BJ (cell line): ENCODE measurements at regions not wholly inside any gene's neighbourhood (a gene's known extent, or its start where the extent isn't known, plus 50 kb on each side); places are given as distances from the start of the nearest gene placed in this dataset.

Experiments used
- CTCF ChIA-PET: fragments of 350-600 bp; formaldehyde crosslinking; extraction: SDS; loops from one replicate; lab custom pipeline; 2021; ENCODE audit warnings: antibody characterized with exemption, inconsistent platforms; lab: Yijun Ruan, JAX
- POLR2A ChIA-PET: fragments of 300-600 bp; sonication (Branson Sonifier 250); formaldehyde crosslinking; extraction: SDS; loops from one replicate; lab custom pipeline; 2021; ENCODE audit warnings: antibody characterized with exemption; lab: Charles Lee
- DNase-seq: peaks from one replicate; pipeline ENCODE4 v3.0.0-alpha.2; 2011; ENCODE audit warnings: low read depth
- H3K27me3 ChIP-seq: 2 replicates; pipeline ENCODE4 v1.6.0; 2011; ENCODE audit warnings: low read length; ENCODE audit not compliant: control insufficient read depth, insufficient read depth
- H3K36me3 ChIP-seq: 2 replicates; pipeline ENCODE4 v1.5.1; 2011; ENCODE audit warnings: low read length; ENCODE audit not compliant: control insufficient read depth, insufficient read depth
- H3K4me3 ChIP-seq: 2 replicates; pipeline ENCODE4 v1.5.1; 2011; ENCODE audit warnings: low read depth, mild to moderate bottlenecking, control low read depth, low read length
- TF ChIP-seq, protein P1 (sequence below): IDR thresholded peaks from 2 replicates; pipeline ENCODE4 v1.5.1; 2011; ENCODE audit warnings: low read depth, mild to moderate bottlenecking, control low read depth, inconsistent platforms, low read length, moderate library complexity; ENCODE audit not compliant: insufficient read depth

DNA sequence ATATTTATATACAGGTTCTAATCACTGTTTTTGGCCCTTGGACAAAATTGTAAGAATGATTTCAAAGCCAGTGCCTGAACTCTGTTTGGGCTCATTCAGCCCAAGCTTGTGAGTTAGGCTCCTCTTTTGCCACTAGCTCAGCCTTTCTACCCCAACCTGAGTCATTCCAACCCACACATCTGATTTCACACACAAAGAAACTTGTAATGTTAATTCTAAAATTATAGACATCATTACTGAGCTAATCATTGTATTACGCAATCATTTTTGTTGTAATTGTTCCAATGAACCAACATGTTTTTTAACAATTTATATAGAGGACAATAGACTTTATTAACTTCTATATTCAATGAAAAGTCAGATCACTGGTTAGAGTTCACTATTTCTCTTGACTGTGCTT, 441.1 kb downstream of the ETNK1 start:
- no peak for DNase-seq
- ChIA-PET CTCF (no interaction called here), POLR2A (no interaction called here)
- TF ChIP-seq, protein P1, sequence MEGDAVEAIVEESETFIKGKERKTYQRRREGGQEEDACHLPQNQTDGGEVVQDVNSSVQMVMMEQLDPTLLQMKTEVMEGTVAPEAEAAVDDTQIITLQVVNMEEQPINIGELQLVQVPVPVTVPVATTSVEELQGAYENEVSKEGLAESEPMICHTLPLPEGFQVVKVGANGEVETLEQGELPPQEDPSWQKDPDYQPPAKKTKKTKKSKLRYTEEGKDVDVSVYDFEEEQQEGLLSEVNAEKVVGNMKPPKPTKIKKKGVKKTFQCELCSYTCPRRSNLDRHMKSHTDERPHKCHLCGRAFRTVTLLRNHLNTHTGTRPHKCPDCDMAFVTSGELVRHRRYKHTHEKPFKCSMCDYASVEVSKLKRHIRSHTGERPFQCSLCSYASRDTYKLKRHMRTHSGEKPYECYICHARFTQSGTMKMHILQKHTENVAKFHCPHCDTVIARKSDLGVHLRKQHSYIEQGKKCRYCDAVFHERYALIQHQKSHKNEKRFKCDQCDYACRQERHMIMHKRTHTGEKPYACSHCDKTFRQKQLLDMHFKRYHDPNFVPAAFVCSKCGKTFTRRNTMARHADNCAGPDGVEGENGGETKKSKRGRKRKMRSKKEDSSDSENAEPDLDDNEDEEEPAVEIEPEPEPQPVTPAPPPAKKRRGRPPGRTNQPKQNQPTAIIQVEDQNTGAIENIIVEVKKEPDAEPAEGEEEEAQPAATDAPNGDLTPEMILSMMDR, result no peak
- Histone ChIP-seq H3K27me3 (no peaks in the 10 kb centered on the region), H3K36me3 (no peaks in the 10 kb centered on the region), H3K4me3 (no peak overlapping the region)

DNA sequence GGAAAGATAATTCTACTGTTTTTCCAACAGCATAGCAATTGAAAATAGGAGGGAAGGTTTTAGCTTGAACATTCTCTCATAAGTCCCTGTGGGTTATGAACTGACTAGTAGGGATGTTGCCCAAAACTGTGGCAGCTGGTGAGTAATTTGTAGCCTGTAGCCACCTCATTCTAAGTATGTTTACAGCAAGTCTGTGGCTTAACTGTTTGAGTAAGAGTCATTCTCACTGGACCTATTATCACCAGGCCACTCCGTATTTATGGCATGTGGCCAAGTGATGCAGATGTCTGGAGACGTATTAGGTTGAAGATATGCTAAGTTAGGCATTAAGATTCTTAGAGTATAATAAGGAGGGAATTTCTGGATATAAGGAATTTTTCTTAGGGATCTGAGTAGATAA, 458.3 kb downstream of the ETNK1 start:
- TF ChIP-seq, protein P1, result no peak
- CTCF ChIA-PET, result interaction anchor here (0.7 kb wide), 1 partner anchor 39 kb away, joined by 3 read pairs; no protein-coding TSS in a partner anchor
- no peak for DNase-seq

DNA sequence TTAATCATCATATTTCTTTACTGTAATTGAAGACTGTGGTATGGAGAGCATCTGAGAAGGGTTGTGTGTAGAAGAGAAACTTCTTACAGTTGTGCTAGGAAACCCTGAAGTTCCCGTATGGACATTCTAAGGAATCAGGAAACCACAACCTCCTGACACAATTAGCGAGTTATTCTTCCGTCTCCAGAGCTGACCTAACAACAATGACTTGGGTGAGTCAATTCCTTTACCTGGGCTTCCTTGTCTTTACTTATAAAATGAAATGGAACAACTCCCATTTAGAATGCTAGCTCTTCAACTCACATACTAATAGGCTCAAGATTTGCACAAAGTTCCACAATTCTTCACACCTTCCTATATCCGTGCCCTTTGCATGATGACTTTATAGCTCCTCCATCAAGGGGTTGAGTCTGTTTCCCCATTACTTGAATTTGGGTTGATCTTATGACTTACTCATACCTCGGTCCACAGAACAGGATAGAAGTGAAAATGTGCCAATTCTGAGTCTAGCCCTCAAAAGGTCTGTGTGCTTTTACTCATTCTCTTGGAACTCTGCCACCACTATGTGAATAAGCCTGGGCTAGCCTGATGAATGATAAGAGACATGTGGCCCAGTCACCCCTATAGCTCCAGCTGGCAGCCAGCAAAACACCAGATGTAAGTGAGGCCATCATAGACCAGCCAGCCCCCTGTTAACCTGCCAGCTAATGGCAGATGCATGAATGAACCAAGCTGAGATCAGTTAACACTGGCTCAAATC, 459.4 kb downstream of the ETNK1 start:
- DNase-seq, result no peak
- Histone ChIP-seq H3K4me3 (no peak overlapping the region), H3K36me3 (no peaks in the 10 kb centered on the region), H3K27me3 (no peaks in the 10 kb centered on the region)
- ChIA-PET POLR2A (no interaction called here), CTCF (no interaction called here)
- TF ChIP-seq, protein P1, result no peak

More for the DNA sequence above, 458.3 kb downstream of the ETNK1 start:
- no peaks in the 10 kb centered on the region for H3K36me3 ChIP-seq
- POLR2A ChIA-PET, result no interaction called here
- no peaks in the 10 kb centered on the region for H3K27me3 ChIP-seq
- no peak overlapping the region for H3K4me3 ChIP-seq

- ChIA-PET CTCF (no interaction called here), POLR2A (no interaction called here)
- Histone ChIP-seq H3K36me3 (no peaks in the 10 kb centered on the region), H3K4me3 (no peak overlapping the region), H3K27me3 (no peaks in the 10 kb centered on the region)
- TF ChIP-seq, protein P1, result no peak
- no peak for DNase-seq
These were observed 463.6 kb downstream of the ETNK1 start for GRCh38 chr12:23088594-23088993.

DNA sequence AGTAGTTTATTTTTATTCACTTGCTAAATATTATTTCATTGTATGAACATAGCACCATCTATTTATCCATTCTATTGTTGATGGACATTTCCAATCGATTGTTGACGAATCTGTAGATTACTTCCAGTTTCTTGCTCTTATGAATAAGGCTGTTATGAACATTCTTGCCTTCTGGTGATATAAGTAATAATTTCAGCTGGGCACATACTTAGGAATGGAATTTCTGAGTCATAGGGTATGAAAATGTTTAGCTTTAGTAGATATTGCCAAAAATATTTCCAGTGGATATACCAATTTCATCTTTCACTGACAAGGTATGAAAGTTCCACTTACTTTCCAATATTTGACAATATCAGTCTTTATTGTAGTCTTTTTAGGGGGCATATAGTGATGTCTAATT, 468.5 kb downstream of the ETNK1 start:
- Histone ChIP-seq H3K36me3 (no peaks in the 10 kb centered on the region), H3K4me3 (no peak overlapping the region), H3K27me3 (no peaks in the 10 kb centered on the region)
- POLR2A ChIA-PET, result no interaction called here
- CTCF ChIA-PET, result no interaction called here
- TF ChIP-seq, protein P1, result no peak
- DNase-seq, result no peak
